ENCODE measurements at regions not wholly inside any gene's neighbourhood (a gene's known extent, or its start where the extent isn't known, plus 50 kb on each side); places are given as distances from the start of the nearest gene placed in this dataset.

DNA sequence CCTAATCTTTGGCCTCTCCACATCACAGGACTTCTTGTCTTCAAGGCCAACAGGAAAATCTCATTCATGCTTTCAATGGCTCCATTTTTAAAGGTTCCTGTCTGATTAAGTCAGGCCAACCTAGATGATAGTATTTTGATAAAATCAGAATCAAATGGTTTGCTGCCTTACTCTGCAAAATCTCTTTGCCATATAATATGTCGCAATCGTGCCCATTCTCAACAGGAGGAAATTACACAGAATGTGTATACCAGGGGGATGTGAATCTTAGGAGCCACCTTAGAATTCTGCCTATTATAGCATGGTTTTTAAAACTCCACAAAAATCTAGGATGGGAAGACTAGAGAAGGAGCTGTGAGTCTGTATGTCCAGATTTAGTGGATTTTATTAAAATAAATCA, 612.9 kb upstream of the MAN1A1 start:
- TF ChIP-seq, protein P1, sequence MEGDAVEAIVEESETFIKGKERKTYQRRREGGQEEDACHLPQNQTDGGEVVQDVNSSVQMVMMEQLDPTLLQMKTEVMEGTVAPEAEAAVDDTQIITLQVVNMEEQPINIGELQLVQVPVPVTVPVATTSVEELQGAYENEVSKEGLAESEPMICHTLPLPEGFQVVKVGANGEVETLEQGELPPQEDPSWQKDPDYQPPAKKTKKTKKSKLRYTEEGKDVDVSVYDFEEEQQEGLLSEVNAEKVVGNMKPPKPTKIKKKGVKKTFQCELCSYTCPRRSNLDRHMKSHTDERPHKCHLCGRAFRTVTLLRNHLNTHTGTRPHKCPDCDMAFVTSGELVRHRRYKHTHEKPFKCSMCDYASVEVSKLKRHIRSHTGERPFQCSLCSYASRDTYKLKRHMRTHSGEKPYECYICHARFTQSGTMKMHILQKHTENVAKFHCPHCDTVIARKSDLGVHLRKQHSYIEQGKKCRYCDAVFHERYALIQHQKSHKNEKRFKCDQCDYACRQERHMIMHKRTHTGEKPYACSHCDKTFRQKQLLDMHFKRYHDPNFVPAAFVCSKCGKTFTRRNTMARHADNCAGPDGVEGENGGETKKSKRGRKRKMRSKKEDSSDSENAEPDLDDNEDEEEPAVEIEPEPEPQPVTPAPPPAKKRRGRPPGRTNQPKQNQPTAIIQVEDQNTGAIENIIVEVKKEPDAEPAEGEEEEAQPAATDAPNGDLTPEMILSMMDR (IDR thresholded peaks at IDR 0.05; ENCODE audit: insufficient read depth, low read length), result no peak
- TF ChIP-seq POLR2AphosphoS5 (IDR thresholded peaks at IDR 0.05; ENCODE audit: low read depth) (no peak), GABPA (IDR thresholded peaks at IDR 0.05; ENCODE audit: low read depth) (no peak), SPI1 (IDR thresholded peaks at IDR 0.05; ENCODE audit: borderline replicate concordance, low read depth) (no peak)
- TF ChIP-seq, protein P2, sequence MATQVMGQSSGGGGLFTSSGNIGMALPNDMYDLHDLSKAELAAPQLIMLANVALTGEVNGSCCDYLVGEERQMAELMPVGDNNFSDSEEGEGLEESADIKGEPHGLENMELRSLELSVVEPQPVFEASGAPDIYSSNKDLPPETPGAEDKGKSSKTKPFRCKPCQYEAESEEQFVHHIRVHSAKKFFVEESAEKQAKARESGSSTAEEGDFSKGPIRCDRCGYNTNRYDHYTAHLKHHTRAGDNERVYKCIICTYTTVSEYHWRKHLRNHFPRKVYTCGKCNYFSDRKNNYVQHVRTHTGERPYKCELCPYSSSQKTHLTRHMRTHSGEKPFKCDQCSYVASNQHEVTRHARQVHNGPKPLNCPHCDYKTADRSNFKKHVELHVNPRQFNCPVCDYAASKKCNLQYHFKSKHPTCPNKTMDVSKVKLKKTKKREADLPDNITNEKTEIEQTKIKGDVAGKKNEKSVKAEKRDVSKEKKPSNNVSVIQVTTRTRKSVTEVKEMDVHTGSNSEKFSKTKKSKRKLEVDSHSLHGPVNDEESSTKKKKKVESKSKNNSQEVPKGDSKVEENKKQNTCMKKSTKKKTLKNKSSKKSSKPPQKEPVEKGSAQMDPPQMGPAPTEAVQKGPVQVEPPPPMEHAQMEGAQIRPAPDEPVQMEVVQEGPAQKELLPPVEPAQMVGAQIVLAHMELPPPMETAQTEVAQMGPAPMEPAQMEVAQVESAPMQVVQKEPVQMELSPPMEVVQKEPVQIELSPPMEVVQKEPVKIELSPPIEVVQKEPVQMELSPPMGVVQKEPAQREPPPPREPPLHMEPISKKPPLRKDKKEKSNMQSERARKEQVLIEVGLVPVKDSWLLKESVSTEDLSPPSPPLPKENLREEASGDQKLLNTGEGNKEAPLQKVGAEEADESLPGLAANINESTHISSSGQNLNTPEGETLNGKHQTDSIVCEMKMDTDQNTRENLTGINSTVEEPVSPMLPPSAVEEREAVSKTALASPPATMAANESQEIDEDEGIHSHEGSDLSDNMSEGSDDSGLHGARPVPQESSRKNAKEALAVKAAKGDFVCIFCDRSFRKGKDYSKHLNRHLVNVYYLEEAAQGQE (IDR thresholded peaks at IDR 0.05; ENCODE audit: insufficient replicate concordance, low read depth), result no peak

Data from HL-60 (cell line).